Kidney capillary endothelial cell (primary cell): ENCODE measurements at regions not wholly inside any gene's neighbourhood (a gene's known extent, or its start where the extent isn't known, plus 50 kb on each side); places are given as distances from the start of the nearest gene placed in this dataset.

Experiments
- DNase-seq: peaks from one replicate; pipeline ENCODE4 v3.0.0-alpha.2; 2018; ENCODE audit warnings: low spot score

GRCh38 chr14:101046071-101046470, 142.5 kb upstream of the RTL1 start:
- no peak for DNase-seq

DNA sequence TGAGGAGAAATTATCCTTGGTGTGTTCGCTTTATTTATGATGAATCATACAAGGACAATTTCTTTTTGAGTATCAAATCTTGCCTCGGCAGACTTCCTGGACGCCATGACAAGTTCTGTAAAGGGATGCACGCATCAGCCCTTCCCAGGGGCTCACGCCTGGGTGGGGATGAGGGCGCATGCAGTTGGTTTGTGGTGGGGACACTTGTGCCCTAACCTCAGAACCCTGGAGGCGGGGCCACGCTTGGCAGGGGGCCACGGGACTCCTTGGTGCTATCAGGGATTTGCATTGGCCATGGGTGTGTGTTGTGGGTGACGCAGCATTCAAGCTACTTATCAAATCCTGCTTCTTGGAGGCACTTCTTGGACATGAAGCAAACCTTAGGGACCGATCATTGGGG, 143.8 kb upstream of the RTL1 start:
- no peak for DNase-seq

- DNase-seq = no peak
Measured at GRCh38 chr14:101048766-101049165, 145.2 kb upstream of the RTL1 start.

- no peak for DNase-seq
Measured at GRCh38 chr14:101049511-101049910, 146.0 kb upstream of the RTL1 start.

DNA sequence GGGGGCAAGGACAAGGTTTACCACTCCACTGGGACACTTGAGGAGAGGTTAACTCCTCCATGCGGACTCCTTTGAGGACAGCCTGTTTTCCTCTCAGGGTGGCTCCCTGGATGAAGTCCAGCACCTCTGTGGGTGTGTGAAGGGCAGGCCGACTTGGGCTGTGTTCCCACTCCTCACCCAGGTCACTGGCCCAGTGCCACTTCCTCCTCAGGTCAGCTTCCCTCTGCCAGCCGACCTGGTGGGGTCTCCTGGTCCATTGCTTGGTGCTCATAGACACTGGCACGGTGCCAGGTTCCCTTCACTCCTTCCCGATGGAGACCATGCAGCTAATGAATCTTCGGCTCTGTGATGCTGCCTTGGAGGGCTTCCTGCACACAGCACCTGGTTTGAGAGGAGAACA, 146.4 kb upstream of the RTL1 start:
- no peak for DNase-seq

- no peak for DNase-seq
Measured at GRCh38 chr14:101050901-101051490, 147.5 kb upstream of the RTL1 start.

DNA sequence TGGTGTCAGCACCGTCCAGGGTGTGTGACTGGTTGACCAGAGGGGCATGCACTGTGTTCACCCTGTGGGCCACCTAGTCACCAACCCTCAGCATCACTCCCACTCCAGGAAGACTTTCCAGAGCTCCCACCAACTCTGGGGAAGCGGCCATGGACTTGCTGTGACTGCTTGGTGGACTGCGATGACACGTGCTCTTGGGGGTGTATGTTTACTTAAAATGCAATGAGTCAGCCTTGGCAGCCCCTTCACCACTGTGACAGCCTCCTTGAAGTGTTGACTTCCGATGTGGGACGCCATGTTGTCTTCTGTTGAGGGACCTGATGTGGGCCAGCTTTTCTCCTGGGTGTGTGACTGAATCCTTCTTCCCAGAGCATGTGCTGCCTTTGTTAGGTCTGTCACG, 151.1 kb upstream of the RTL1 start:
- DNase-seq = no peak

- no peak for DNase-seq
Measured at GRCh38 chr14:101055106-101055662, 151.7 kb upstream of the RTL1 start.

DNA sequence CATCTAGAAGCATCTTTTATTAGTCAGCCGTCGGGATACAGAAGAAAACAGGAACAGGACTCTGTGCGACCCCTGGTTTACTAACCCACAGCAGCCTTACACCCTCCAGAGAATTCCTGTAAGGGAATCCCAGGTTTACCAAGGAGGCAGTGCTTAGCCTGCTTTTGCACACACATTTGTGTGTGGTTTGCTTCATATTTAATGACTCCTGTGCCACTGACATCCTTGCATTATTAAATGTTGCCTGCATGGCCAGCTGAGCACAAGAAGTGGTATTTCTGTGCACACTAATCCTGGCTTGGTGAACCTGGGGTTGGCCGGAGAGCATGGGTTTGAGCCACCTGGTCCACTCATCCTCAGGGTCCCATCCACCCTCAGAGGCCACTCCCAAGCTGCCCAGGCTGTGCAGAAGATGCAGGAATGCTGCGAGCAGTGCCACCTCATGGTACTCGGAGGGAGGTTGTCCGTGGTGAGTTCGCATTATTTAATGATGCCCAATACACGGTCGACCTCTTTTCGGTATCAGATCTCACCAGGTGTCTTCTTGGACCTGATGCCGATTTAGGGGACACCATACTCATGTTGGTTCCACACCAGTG, 152.4 kb upstream of the RTL1 start:
- no peak for DNase-seq

DNA sequence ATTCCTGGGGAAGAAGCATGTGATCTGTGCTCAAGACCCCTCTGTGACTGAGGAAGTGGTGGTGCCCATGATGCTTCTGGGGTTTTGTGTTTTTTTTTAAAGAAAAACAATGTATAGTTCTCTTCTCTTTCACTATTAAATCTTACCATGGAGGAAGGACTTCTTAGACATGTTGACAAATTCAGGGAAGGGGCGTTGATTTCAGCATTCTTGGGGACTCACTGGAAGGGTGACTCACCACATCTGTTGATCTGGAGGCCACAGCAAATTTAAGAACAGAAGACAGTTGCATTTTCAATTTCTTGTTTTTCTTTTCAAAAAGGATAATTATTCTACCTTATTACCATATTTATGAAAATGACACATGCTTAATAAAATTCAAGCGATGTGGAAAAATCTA, 152.9 kb upstream of the RTL1 start:
- DNase-seq = no peak

DNA sequence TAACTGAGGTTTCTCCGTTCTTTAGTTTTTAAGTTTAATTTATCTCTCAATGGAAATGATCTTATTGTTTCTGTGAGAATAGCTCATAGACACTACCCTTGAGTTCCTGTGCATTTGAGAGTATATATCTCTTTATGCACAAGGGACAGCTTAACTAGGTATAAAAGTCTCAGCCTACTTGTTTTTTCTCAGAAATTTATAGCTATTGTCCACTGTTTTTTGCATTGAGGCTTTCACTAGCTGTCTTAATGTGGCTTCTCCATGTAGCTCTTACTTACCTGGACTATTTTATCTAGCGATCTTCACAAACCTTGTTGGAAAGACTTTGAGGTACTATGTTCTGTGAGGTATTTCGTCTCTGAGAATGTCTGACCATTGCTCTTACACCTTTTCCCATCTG, 153.9 kb upstream of the RTL1 start:
- no peak for DNase-seq

DNA sequence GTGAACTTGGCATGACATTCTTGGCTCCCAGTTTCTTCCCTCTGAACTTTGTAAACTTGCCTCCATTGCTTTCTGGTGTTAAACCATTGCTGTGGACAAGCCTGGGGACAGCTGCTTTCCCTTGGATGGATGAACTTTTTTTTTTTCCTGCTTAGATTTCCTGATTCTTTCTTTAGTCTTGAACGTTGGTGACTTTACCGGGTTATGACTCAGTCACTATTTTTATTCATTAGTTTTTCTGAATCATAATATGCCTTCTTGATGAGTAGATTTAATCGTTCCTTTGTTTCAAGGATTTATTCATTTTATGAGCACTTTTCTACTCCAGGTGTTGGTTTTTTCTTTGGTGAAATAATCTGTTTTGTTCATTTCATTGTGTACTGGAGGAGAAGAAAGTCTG, 155.0 kb upstream of the RTL1 start:
- peak; percentile 58 for DNase-seq

GRCh38 chr14:101060171-101060601, 156.7 kb upstream of the RTL1 start:
- DNase-seq = no peak

DNA sequence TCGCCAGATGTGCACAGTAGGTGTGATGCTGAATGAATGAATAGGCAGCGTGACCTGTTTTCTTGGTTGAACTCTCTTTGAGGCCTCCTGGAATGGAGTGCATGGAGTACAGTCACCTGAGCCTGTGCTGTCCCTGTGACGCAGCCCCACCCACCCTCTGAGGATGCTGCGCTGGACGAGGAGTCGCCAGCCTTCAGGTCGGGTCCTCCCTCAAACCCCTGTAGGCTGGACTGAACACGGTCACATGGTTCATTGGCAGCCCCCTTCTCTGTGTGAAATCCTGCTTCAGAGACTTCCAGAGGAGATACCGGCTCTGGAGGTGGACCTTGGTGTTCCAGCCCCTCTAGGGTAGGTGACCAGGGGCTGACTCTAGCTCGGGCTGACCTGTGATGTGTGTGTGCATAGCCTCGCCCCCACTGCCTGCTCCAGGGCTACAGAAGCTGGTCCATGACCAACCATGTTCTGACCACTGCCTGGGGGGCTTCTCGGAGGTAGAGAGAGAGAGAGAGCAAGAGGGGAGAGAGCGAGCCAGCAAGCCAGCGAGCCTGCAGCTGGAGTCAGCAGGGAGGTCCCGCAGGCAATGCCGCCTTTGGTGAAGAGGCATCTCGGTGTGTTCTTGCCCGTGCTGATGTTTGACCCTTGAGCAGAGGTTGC, 158.0 kb upstream of the RTL1 start:
- no peak for DNase-seq

DNA sequence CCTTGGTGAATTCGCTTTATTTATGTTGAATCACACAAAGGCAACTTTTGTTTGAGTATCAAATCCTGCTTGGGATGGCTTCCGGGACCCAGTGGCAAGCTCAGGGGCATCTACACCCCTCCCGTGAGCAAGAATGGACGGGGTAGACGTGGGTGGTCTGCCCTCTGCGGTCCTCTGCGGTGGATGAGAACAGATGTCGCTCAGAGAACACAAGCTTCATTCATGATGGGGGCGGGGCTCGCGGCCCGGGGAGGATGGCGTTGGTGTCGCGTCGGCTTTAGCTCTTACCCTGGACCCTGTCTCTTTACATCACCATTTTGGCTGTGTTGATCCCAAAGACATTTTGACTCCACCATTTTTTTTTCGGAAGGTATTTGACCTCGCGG, 158.5 kb upstream of the RTL1 start:
- DNase-seq = no peak

DNA sequence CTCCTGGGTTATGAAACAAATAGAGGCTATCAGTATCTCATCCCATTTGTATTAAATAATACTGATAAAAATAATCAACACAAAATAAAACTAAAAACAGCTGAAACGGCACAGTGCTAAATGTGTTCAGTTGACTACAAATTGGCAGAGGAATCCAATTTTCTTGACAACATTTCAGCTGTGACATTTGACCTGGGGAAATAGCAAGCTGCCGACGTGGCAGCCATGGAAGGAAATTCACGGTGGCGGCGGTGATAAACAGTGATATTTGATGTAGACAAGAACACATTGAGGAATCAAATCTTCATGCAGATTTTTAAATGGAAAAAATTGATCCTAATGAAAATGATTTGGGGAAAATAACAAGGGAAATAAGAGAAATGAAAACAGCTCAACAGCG, 159.1 kb upstream of the RTL1 start:
- DNase-seq = no peak

DNA sequence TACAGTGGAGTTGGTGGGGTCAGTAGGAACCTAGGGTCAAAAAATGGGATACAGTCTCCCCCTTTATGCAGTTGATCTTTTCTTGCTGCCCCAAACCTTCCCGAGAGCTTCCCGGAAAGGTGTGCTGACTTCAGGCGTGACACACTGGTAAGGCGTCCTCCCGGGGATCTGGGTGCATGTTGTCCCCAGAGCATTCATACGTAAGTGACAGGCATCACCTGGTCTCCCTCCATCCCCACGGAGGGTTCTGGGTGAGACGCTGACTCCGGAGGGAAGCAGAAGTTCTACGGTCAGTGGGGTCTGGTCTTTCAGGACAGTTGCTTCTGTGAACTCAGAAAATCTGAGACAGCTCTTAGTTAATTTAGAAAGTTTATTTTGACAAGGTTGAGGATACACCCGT, 159.6 kb upstream of the RTL1 start:
- no peak for DNase-seq

GRCh38 chr14:101064121-101064661, 160.7 kb upstream of the RTL1 start:
- no peak for DNase-seq

DNA sequence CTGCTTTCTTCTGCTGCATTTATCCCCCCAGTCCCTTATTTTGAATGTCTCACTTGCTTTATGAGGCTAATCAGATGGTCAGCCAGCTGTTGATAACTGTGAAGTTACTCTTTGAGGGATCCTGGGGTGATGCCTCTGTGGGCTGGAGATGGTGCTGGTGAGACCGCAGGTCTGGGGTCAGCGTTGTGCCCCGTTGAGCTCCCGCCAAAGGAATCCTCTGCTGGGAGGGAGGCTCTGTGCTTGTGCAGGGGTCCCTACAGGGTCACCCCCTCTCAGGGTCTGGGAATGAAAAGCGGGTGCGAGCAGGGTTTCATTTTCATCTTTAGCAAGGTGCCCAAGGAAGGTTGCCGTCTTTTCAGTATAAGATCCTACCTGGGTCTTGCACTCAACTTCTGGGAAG, 161.2 kb upstream of the RTL1 start:
- no peak for DNase-seq

DNA sequence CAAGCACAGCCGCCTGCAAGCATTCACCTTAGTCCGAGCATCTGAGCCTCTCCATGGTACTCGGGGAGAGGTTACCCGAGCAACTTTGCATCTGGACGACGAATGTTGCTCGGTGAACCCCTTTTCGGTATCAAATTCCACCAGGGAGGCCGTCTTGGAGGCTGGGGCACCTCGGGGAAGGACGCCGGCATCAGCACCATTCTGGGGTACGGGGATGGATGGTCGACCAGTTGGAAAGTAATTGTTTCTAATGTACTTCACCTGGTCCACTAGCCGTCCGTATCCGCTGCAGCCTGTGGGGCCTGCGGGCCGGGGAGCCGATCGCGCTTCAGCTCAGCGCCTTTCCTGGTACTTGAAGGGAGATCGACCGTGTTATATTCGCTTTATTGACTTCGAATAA, 161.7 kb upstream of the RTL1 start:
- DNase-seq = no peak

DNA sequence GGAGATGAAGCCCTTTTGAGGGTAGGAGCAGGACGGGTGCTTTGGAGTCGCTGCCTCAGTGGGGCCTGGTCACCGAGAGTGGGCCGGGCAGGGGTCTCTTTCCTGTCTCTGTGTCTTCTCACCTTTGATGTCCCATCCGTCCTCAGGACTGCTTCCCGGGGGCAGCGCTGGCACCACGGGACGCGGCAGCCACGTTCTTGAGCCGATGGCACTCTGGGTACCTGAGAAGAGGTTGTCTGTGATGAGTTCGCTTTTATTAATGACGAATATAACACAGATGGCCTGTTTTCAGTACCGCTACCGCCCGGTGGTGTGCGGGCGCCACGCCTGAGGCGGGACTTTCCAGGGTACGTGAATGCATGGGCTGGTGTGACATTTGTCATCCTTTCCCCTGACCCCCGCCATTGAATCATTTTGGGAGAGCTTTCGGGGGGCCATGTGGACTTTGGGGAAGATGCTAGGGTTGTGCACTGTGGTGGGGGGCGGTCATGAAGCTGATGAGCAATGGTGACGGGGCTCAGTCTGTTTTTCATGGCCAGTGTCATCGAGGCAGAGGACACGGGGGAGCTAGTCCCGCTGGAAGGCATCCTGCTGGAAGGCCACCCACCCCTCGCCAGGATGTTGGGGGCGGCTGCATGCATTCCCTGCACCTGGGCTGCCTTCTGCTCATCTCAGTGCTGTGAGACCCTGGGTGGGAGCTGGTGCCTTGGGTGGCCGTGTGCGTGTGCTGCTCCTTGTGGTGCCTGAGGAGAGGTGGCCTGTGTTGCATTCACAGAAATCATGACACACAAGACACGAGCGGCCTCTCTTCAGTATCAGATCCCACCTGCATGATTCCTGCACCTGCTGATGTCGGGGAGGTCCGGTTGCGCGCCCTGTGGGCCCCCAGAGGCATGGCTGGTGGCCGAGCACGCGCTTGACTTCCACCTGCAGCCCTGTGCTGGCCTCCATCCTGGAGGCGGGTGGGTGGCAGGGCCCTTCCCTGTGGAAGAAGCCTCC, 162.5 kb upstream of the RTL1 start:
- DNase-seq = no peak
